Gastrocnemius medialis (tissue), 4 donors: ENCODE measurements at regions not wholly inside any gene's neighbourhood (a gene's known extent, or its start where the extent isn't known, plus 50 kb on each side); places are given as distances from the start of the nearest gene placed in this dataset.

Experiments used
- POLR2A ChIP-seq, 2 donors: fragments of 450-650 bp; IDR thresholded peaks; one replicate each; pipeline ENCODE4 v1.6.1; 2017; ENCODE audit warnings: antibody characterized with exemption in 2 of 2, mild to moderate bottlenecking in 2 of 2, moderate library complexity in 2 of 2
- TF ChIP-seq, protein P1 (sequence below), 5 experiments: fragments of 450-650 bp in 3 of 5; fragments of 200-600 bp in 2 of 5; sonication (generic) in 2 of 5; IDR thresholded peaks in 4 of 5; conservative IDR thresholded peaks in 1 of 5; 1 replicate in 4 of 5; 2 replicates in 1 of 5; pipeline ENCODE4 v1.5.1; 2016 to 2019; ENCODE audit warnings: antibody characterized with exemption in 5 of 5, mild to moderate bottlenecking in 3 of 5, moderate library complexity in 3 of 5

DNA sequence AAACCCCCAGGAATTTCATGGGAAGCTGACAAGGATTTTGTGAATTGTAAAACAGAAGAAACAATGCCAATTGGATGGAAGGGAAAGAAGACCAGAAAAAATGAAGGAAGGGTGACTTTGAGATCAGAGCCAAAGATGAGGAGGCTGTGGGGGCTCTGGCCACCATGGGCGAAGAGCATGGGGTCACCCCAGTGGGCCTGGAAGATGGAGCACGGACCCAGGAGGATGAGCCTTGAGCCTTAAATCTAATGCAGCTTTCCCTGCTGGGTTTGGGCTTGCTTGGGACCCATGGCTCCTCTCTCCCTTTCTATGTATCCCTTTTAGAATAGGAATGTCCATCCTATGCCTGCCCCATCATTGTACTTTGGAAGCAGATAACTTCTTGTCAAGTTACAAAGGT lies 322.2 kb downstream of the TMEM121 start:
- TF ChIP-seq, protein P1, sequence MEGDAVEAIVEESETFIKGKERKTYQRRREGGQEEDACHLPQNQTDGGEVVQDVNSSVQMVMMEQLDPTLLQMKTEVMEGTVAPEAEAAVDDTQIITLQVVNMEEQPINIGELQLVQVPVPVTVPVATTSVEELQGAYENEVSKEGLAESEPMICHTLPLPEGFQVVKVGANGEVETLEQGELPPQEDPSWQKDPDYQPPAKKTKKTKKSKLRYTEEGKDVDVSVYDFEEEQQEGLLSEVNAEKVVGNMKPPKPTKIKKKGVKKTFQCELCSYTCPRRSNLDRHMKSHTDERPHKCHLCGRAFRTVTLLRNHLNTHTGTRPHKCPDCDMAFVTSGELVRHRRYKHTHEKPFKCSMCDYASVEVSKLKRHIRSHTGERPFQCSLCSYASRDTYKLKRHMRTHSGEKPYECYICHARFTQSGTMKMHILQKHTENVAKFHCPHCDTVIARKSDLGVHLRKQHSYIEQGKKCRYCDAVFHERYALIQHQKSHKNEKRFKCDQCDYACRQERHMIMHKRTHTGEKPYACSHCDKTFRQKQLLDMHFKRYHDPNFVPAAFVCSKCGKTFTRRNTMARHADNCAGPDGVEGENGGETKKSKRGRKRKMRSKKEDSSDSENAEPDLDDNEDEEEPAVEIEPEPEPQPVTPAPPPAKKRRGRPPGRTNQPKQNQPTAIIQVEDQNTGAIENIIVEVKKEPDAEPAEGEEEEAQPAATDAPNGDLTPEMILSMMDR (IDR thresholded peaks at IDR 0.05 in 4 of 5, conservative IDR thresholded peaks at IDR 0.05 in 1 of 5) = no peak
- no peak for TF ChIP-seq POLR2A (IDR thresholded peaks at IDR 0.05)
